Islet precursor cell (in vitro differentiated cells): ENCODE measurements at regions not wholly inside any gene's neighbourhood (a gene's known extent, or its start where the extent isn't known, plus 50 kb on each side); places are given as distances from the start of the nearest gene placed in this dataset.

ENCODE experiments used
- DNase-seq: peaks from one replicate; pipeline ENCODE4 v3.0.0-alpha.2; 2018

- DNase-seq = no peak
Observed at GRCh38 chr13:37357548-37357947, 241.0 kb downstream of the POSTN start.

GRCh38 chr13:37353911-37354310 lies 244.7 kb downstream of the POSTN start:
- DNase-seq = no peak

- no peak for DNase-seq
Observed at GRCh38 chr13:37351211-37351610, 245.7 kb upstream of the CSNK1A1L start.

- no peak for DNase-seq
Observed at GRCh38 chr13:37349916-37350315, 244.5 kb upstream of the CSNK1A1L start.

GRCh38 chr13:37348916-37349643 lies 243.6 kb upstream of the CSNK1A1L start:
- no peak for DNase-seq

GRCh38 chr13:37345869-37346268 lies 240.4 kb upstream of the CSNK1A1L start:
- no peak for DNase-seq

GRCh38 chr13:37345391-37345790 lies 239.9 kb upstream of the CSNK1A1L start:
- DNase-seq = no peak

- no peak for DNase-seq
Observed at GRCh38 chr13:37344056-37344455, 238.6 kb upstream of the CSNK1A1L start.

GRCh38 chr13:37342205-37342604 lies 236.7 kb upstream of the CSNK1A1L start:
- DNase-seq = no peak

- no peak for DNase-seq
Observed at GRCh38 chr13:37340901-37341670, 235.6 kb upstream of the CSNK1A1L start.

- DNase-seq = no peak
Observed at GRCh38 chr13:37339386-37339735, 233.9 kb upstream of the CSNK1A1L start.

GRCh38 chr13:37338726-37339385 lies 233.4 kb upstream of the CSNK1A1L start:
- no peak for DNase-seq

- DNase-seq = no peak
Observed at GRCh38 chr13:37326334-37326733, 220.9 kb upstream of the CSNK1A1L start.

GRCh38 chr13:37319031-37319443 lies 213.6 kb upstream of the CSNK1A1L start:
- no peak for DNase-seq

GRCh38 chr13:37316935-37317334 lies 211.5 kb upstream of the CSNK1A1L start:
- DNase-seq = no peak

GRCh38 chr13:37313372-37313771 lies 207.9 kb upstream of the CSNK1A1L start:
- no peak for DNase-seq

GRCh38 chr13:37306778-37307544 lies 201.5 kb upstream of the CSNK1A1L start:
- DNase-seq = no peak

- DNase-seq = no peak
Observed at GRCh38 chr13:37303606-37304005, 198.1 kb upstream of the CSNK1A1L start.

GRCh38 chr13:37302686-37303085 lies 197.2 kb upstream of the CSNK1A1L start:
- DNase-seq = no peak

- no peak for DNase-seq
Observed at GRCh38 chr13:37295573-37295972, 190.1 kb upstream of the CSNK1A1L start.

- no peak for DNase-seq
Observed at GRCh38 chr13:37295071-37295470, 189.6 kb upstream of the CSNK1A1L start.

GRCh38 chr13:37294472-37294871 lies 189.0 kb upstream of the CSNK1A1L start:
- DNase-seq = no peak

- no peak for DNase-seq
Observed at GRCh38 chr13:37293295-37293694, 187.8 kb upstream of the CSNK1A1L start.
